GM18519 (cell line): ENCODE measurements at regions not wholly inside any gene's neighbourhood (a gene's known extent, or its start where the extent isn't known, plus 50 kb on each side); places are given as distances from the start of the nearest gene placed in this dataset.
"Not testable (repeated sequence)": the region's sequence is repeated elsewhere in the genome, so short reads cannot be mapped to it uniquely, and the experiment has no call there.

Source experiments
- ATAC-seq: cut with Tn5 transposase; IDR thresholded peaks from one replicate; pipeline ENCODE4 v1.9.1; 2021; ENCODE audit warnings: mild to moderate bottlenecking, moderate library complexity; ENCODE audit not compliant: unreplicated experiment, low FRiP score

GRCh38 chr14:25699981-25700380, 650.0 kb upstream of the STXBP6 start:
- no peak for ATAC-seq

DNA sequence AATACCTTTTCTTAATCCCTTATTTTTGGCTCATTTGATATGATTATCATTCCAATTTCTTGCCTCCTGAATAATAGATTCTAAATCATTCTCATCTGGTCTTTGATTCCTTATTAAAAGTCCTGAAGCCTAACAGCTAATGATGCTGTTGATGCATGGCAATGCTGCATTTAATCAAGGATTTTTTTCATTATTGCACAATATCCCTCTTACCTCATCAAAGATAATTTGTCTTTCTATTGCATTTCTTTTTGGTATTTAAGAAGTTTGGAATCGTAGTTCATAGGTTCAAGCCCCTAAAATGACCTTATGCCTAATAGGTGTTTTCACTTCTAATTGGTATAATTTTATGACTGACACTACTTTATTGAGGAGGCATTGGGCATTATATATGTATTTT, 648.2 kb upstream of the STXBP6 start:
- no peak for ATAC-seq

GRCh38 chr14:25696176-25696575, 646.2 kb upstream of the STXBP6 start:
- no peak for ATAC-seq

DNA sequence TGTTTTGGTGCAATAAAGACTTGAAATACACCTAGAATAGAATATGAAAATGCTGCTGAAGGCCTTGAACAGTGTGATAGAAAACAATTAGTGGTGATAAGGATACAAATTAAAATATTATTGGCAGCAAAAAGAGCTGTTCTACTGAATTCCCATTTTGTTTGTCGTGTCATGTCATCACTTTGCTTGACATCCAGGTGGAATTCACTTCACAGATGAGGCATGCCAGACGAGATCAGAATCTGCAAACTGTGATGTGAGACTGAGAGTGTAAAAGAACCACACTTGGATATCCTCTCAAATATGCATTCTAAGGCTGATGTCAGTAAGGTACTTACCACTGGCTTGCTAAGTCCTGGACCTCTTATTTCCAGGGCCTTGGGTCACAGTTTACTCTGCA, 635.1 kb upstream of the STXBP6 start:
- no peak for ATAC-seq

- no peak for ATAC-seq
Measured at GRCh38 chr14:25680934-25681333, 631.0 kb upstream of the STXBP6 start.

DNA sequence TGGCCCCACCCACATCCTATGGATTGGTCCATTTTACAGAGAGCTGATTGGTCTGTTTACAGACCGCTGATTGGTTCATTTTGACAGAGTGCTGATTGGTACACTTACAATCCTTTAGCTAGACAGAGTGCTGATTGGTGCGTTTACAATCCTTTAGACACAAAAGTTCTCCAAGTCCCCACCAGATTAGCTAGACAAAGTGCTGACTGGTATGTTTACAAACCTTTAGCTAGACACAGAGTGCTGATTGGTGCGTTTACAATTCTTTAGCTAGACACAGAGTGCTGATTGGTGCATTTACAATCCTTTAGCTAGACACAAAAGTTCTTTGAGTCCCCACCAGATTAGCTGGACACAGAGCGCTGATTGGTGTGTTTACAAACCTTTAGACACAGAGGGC, 630.6 kb upstream of the STXBP6 start:
- not testable (repeated sequence) for ATAC-seq

DNA sequence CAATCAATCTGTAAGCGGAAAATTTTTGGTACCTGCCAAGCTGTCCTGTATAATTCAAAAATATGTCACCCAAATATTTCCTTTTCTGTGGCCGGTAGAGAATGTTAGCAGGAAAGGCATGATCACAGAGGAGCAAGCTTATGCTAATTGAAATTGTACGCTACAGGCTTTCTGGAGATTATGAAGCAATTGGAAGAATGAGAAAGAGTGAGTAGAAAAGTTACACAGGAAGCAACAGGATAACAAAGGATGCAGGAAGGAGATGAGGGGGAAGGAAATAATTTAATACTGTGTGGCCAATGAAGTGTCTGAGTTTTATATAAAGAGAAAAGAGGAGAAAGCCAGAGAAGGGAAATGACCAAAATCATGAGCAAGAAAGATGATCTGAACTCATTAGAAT, 627.2 kb upstream of the STXBP6 start:
- no peak for ATAC-seq

DNA sequence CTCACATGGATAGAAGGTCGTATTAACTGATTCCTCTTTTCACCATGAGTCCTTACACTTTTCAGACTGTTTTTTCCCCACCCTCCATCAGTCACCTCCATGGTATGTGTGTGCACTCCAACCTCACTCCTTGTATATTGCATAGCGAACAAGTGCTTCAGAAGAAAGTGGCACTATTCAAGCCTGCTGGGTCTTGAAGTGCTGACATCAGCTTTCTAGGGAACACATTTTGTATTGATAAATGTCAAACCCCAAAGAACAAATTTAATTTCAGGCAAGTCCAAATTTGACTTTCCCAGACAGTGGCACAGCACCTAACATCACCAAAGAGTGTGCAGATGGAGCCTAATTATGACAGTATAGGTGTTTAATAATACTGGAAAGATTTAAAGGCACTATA, 617.4 kb upstream of the STXBP6 start:
- ATAC-seq = no peak

- no peak for ATAC-seq
Measured at GRCh38 chr14:25666877-25667276, 616.9 kb upstream of the STXBP6 start.

DNA sequence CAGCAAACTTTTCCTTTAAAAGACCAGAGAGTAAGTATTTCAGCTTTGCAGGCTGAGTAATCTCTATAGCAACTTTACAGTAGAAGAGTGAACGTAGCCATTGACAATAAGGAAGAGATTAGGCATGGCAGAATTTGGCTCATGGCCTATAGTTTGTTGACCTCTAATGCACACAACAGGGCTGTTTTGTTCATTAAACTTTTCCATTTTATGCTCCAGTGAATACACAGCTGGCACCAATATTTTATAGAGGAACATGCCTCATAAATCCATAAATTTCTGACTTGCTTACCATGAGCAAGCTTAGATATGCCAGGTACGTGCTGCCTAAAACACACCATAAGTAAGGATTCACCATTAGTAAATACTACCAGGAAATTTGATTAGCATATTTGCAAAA, 609.0 kb upstream of the STXBP6 start:
- no peak for ATAC-seq

DNA sequence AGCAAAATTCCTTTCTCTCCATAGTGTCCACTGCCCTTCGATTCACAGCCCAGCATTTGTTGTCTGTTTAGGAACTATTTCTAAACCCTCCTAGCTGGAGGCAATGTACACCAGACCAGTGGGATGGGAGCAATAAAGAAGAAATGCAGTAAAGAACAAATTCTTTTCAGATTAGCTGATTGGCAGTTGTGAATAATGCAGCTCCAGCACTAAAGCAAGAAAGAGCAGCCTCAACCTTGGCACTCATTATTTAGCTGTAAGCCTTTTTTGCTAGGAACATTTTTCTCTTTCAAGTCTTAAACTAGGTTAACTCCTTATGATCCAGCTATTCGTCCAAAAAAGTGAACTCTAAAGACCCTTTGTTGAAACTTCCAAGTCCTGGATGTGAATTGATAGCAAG, 580.5 kb upstream of the STXBP6 start:
- no peak for ATAC-seq

GRCh38 chr14:25628978-25629377, 579.0 kb upstream of the STXBP6 start:
- no peak for ATAC-seq

GRCh38 chr14:25628390-25628789, 578.4 kb upstream of the STXBP6 start:
- ATAC-seq = no peak

DNA sequence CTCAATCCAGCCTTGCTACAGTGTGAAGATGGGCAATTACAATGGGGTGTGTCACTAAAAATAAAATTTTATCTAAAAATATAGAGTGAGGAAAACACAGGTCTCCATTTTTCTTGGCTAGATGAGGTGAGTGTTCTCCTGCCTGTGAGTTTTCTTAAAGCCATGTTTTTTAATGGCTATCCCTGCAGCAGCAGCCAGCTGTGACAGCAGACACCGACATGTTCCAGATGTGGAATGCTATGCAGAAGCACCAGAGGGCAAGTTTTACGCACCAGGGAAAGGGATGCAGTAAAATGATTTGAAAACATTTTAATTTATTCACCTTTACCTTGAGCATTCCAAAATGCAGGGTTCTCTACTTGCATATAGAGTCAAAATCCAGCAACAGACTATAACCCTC, 577.0 kb upstream of the STXBP6 start:
- ATAC-seq = no peak

DNA sequence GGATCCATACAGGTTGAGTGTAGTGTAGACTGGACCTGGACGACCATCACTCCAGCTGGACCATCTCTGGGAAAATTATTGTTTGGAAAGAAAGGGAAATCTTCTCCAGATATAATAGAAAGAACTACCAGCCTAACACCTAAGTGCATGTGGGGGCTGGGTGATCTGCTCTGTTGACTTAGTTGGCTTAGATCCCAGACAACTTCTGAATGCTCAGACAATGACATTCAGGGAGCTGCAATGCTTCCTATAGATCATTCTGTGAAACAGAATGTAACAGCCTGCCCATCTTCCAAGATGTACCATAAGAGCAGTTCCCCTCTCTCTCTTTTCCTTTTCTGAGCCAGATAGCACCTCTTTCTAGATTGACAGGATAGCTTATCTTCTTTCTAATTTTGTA, 572.8 kb upstream of the STXBP6 start:
- ATAC-seq = no peak

DNA sequence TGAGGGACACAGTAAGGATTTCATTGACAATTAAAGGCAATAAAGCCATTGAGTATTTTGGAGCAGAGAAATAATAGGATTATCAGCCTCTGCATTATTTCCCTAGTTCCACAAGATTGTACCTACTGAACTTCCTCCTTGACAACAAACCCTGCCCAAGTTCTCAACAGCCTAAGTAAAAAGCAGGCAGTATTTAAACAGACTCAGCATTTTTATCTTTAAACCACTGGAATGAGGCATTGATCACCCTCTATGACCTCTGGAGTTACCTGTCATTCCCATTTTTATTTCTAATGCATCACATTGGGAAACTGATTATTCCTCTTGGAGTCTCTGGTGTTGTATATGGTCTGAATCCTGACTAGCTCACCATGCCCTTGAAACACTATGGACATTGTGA, 570.6 kb upstream of the STXBP6 start:
- no peak for ATAC-seq

DNA sequence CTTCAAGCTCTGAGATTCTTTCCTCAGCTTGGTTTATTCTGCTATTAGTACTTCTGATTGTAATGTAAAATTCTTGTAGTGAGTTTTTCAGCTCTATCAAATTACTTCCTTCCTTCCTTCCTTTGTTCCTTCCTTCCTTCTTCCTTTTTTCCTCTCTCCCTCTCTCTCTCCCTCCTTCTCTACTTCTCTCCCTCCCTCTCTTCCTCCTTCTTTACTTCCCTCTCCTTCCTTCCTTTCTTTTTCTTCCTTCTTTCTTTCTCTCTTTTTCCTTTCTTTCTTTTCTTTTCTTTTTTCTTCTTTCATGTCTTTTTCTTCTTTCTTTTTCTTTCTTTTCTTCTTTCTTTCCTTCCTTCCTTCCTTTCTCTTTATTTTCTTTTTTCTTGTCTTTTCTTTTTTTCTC, 565.2 kb upstream of the STXBP6 start:
- no peak for ATAC-seq

DNA sequence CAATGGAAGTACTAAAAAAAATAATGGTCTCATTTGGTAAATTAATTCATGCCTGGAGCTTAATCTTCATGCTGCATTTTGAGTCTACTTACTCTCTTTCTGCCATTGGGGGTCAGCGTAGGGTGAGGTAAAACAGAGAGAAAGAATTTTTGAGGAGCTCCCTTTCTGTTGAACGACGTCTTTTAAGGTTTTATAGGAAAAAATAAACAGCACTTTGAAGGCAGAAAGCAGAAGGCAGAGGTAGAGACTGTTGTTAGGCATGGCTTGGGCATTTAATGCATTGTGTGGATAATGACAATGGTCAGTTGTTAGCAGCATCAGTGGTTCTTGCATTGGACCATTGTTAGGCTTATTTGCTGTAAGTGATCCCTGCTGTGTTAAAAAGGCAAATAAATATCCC, 557.2 kb upstream of the STXBP6 start:
- no peak for ATAC-seq

DNA sequence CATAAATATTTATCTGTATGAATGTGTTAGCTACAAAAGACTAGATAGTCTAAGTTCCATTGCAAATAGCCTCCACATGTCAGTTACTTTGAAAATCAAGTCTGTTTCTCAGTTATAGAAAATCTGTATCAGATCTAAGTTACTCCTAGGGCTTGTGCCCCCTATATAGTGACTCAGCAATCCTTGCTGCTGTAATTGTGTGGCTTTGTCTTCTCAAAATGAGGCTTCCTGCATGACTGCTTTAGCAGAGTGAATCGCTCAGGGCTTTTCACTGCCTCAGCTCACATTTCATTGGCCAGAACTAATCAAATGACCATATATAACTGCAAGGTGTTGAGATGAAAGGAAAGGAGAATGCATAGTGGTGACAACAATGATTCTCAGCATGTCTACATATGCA, 552.2 kb upstream of the STXBP6 start:
- no peak for ATAC-seq

DNA sequence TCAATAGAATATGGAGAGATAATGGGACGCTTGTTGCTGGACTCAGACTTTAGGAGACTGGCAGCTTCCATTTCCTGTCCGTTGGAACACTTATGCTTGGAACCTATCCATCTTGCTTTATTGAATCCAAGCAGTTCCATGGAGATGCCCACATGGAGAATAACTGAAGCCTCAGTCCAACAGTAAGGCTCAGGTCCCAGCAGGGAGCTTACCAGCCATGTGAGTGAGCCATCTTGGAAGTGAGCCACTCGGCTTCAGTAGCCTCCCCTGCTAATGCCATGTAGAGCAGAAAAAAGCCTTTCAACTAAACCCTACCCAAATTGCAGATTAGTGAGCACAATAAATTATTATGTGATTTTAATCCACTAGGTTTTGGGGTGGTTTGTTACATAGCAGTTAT, 538.8 kb upstream of the STXBP6 start:
- ATAC-seq = no peak

- no peak for ATAC-seq
Measured at GRCh38 chr14:25574628-25575325, 524.8 kb upstream of the STXBP6 start.

DNA sequence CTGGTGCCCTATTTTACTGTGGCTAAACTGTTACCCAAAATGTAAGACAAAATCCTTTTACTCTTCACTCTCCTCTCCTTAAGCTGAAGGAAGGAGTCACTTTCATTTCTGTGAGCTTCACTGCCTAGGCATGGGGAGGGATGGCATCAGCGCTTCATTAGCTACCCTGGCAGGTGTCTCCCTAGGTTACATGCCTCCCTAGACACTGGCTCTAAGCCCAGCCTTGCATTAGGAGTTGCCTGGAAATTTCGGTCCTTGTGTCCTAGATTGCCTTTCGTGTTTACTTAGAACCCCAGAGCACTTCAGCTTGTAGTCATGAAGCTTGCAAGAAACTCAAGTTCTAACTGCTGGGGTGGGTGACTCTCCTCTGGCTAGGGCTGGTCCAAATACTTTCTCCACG, 520.5 kb upstream of the STXBP6 start:
- no peak for ATAC-seq

- ATAC-seq = no peak
Measured at GRCh38 chr14:25557466-25557865, 507.5 kb upstream of the STXBP6 start.
